ENCODE measurements at regions not wholly inside any gene's neighbourhood (a gene's known extent, or its start where the extent isn't known, plus 50 kb on each side); places are given as distances from the start of the nearest gene placed in this dataset.
"Not testable (repeated sequence)": the region's sequence is repeated elsewhere in the genome, so short reads cannot be mapped to it uniquely, and the experiment has no call there.

GRCh38 chr1:146376708-146377496 is 148.1 kb upstream of the NOTCH2NLA start:
- intact Hi-C loops (cut with DNase I; ENCODE audit: low total_unique reads); H3K27me3 ChIP-seq; H3K9me3 ChIP-seq; H3K4me1 ChIP-seq; H3K36me3 ChIP-seq: not testable (repeated sequence)
- peak overlapping the region; percentile 86 to 92 for H3K27ac ChIP-seq
- DNase-seq = peak; percentile 60 to 89
- peak overlapping the region; percentile 41 to 51 for H3K4me3 ChIP-seq

- DNase-seq = peak; percentile 89 to 95
- peak overlapping the region; percentile 86 to 92 for H3K27ac ChIP-seq
- H3K36me3 ChIP-seq; H3K4me1 ChIP-seq; intact Hi-C loops (cut with DNase I; ENCODE audit: low total_unique reads); H3K9me3 ChIP-seq; H3K27me3 ChIP-seq: not testable (repeated sequence)
- H3K4me3 ChIP-seq = peak overlapping the region; percentile 41 to 51
Observed at GRCh38 chr1:146376309-146376707, 147.5 kb upstream of the NOTCH2NLA start.

GRCh38 chr1:146375108-146375507 is 146.3 kb upstream of the NOTCH2NLA start:
- H3K36me3 ChIP-seq; H3K27me3 ChIP-seq; H3K27ac ChIP-seq; H3K4me3 ChIP-seq; H3K4me1 ChIP-seq; DNase-seq; intact Hi-C loops (cut with DNase I; ENCODE audit: low total_unique reads); H3K9me3 ChIP-seq: not testable (repeated sequence)

GRCh38 chr1:146369940-146370339 is 141.1 kb upstream of the NOTCH2NLA start:
- peak overlapping the region; percentile 32 to 48 for H3K4me3 ChIP-seq
- H3K27ac ChIP-seq = peak overlapping the region; percentile 50 to 78
- H3K4me1 ChIP-seq; H3K27me3 ChIP-seq; H3K9me3 ChIP-seq; H3K36me3 ChIP-seq; intact Hi-C loops (cut with DNase I; ENCODE audit: low total_unique reads): not testable (repeated sequence)
- peak; percentile 24 to 68 for DNase-seq

- H3K9me3 ChIP-seq; H3K27me3 ChIP-seq; H3K27ac ChIP-seq; DNase-seq; H3K36me3 ChIP-seq; H3K4me1 ChIP-seq; H3K4me3 ChIP-seq; intact Hi-C loops (cut with DNase I; ENCODE audit: low total_unique reads): not testable (repeated sequence)
Observed at GRCh38 chr1:146355373-146355772, 126.6 kb upstream of the NOTCH2NLA start.

GRCh38 chr1:146326863-146327262 is 98.0 kb upstream of the NOTCH2NLA start:
- intact Hi-C loops (cut with DNase I; ENCODE audit: low total_unique reads); H3K27me3 ChIP-seq; DNase-seq; H3K36me3 ChIP-seq; H3K9me3 ChIP-seq; H3K4me1 ChIP-seq; H3K27ac ChIP-seq; H3K4me3 ChIP-seq: not testable (repeated sequence)

GRCh38 chr1:146324463-146324862 is 95.6 kb upstream of the NOTCH2NLA start:
- H3K36me3 ChIP-seq; H3K27me3 ChIP-seq; H3K4me1 ChIP-seq; H3K9me3 ChIP-seq; H3K4me3 ChIP-seq; intact Hi-C loops (cut with DNase I; ENCODE audit: low total_unique reads); H3K27ac ChIP-seq; DNase-seq: not testable (repeated sequence)

GRCh38 chr1:146323302-146323701 is 94.5 kb upstream of the NOTCH2NLA start:
- H3K4me3 ChIP-seq; DNase-seq; intact Hi-C loops (cut with DNase I; ENCODE audit: low total_unique reads); H3K27me3 ChIP-seq; H3K36me3 ChIP-seq; H3K27ac ChIP-seq; H3K9me3 ChIP-seq; H3K4me1 ChIP-seq: not testable (repeated sequence)

GRCh38 chr1:146322893-146323292 is 94.1 kb upstream of the NOTCH2NLA start:
- intact Hi-C loops (cut with DNase I; ENCODE audit: low total_unique reads); DNase-seq; H3K9me3 ChIP-seq; H3K36me3 ChIP-seq; H3K4me3 ChIP-seq; H3K27ac ChIP-seq; H3K27me3 ChIP-seq; H3K4me1 ChIP-seq: not testable (repeated sequence)

GRCh38 chr1:146318715-146319114 is 89.9 kb upstream of the NOTCH2NLA start:
- H3K4me1 ChIP-seq; H3K36me3 ChIP-seq; H3K27ac ChIP-seq; H3K27me3 ChIP-seq; intact Hi-C loops (cut with DNase I; ENCODE audit: low total_unique reads); DNase-seq; H3K9me3 ChIP-seq; H3K4me3 ChIP-seq: not testable (repeated sequence)

- intact Hi-C loops (cut with DNase I; ENCODE audit: low total_unique reads); H3K27me3 ChIP-seq; H3K27ac ChIP-seq: not testable (repeated sequence)
Observed at GRCh38 chr1:146317785-146318184, 89.0 kb upstream of the NOTCH2NLA start.

GRCh38 chr1:146314449-146315246 is 85.8 kb upstream of the NOTCH2NLA start:
- H3K36me3 ChIP-seq; H3K4me3 ChIP-seq; H3K27ac ChIP-seq; intact Hi-C loops (cut with DNase I; ENCODE audit: low total_unique reads); H3K4me1 ChIP-seq; DNase-seq; H3K9me3 ChIP-seq; H3K27me3 ChIP-seq: not testable (repeated sequence)

More at GRCh38 chr1:146317785-146318184, 89.0 kb upstream of the NOTCH2NLA start:
- not testable (repeated sequence) for DNase-seq, H3K4me1 ChIP-seq, H3K36me3 ChIP-seq, H3K4me3 ChIP-seq, H3K9me3 ChIP-seq

GRCh38 chr1:146310579-146310978 is 81.8 kb upstream of the NOTCH2NLA start:
- H3K4me1 ChIP-seq; H3K9me3 ChIP-seq; DNase-seq; intact Hi-C loops (cut with DNase I; ENCODE audit: low total_unique reads); H3K4me3 ChIP-seq; H3K27ac ChIP-seq; H3K27me3 ChIP-seq; H3K36me3 ChIP-seq: not testable (repeated sequence)

- H3K4me1 ChIP-seq; intact Hi-C loops (cut with DNase I; ENCODE audit: low total_unique reads): not testable (repeated sequence)
Observed at GRCh38 chr1:146309427-146309826, 80.6 kb upstream of the NOTCH2NLA start.

More at GRCh38 chr1:146309427-146309826, 80.6 kb upstream of the NOTCH2NLA start:
- not testable (repeated sequence) for DNase-seq, H3K27me3 ChIP-seq, H3K9me3 ChIP-seq, H3K27ac ChIP-seq, H3K4me3 ChIP-seq, H3K36me3 ChIP-seq
